Ectodermal cell (in vitro differentiated cells): ENCODE measurements at regions not wholly inside any gene's neighbourhood (a gene's known extent, or its start where the extent isn't known, plus 50 kb on each side); places are given as distances from the start of the nearest gene placed in this dataset.

Source experiments
- H3K27ac ChIP-seq: 2 replicates; pipeline ENCODE4 v1.7.0; 2013; ENCODE audit warnings: mild to moderate bottlenecking, low read depth, low read length; ENCODE audit not compliant: insufficient read depth, poor library complexity, severe bottlenecking
- H3K27me3 ChIP-seq: 2 replicates; pipeline ENCODE4 v1.7.0; 2013; ENCODE audit warnings: mild to moderate bottlenecking, low read length; ENCODE audit not compliant: insufficient read depth, control insufficient read depth, poor library complexity, severe bottlenecking
- H3K36me3 ChIP-seq: one replicate; pipeline ENCODE4 v1.7.0; 2013; ENCODE audit warnings: low read length; ENCODE audit not compliant: control insufficient read depth, insufficient read depth
- H3K4me1 ChIP-seq: one replicate; pipeline ENCODE4 v1.7.0; 2013; ENCODE audit warnings: low read length; ENCODE audit not compliant: control insufficient read depth, insufficient read depth
- H3K4me3 ChIP-seq: 2 replicates; pipeline ENCODE4 v1.7.0; 2013; ENCODE audit warnings: low read depth, low read length, control low read depth; ENCODE audit not compliant: insufficient read depth
- H3K9me3 ChIP-seq: 2 replicates; pipeline ENCODE4 v1.7.0; 2013; ENCODE audit warnings: mild to moderate bottlenecking, low read length, moderate library complexity; ENCODE audit not compliant: control insufficient read depth
- WGBS, 2 experiments: methylation state at CpG; one replicate each; pipeline ENCODE4 v1.1.7; 2013; ENCODE audit warnings: missing lambda C conversion rate in 2 of 2; 5-methylcytosine and 5-hydroxymethylcytosine counted together

DNA sequence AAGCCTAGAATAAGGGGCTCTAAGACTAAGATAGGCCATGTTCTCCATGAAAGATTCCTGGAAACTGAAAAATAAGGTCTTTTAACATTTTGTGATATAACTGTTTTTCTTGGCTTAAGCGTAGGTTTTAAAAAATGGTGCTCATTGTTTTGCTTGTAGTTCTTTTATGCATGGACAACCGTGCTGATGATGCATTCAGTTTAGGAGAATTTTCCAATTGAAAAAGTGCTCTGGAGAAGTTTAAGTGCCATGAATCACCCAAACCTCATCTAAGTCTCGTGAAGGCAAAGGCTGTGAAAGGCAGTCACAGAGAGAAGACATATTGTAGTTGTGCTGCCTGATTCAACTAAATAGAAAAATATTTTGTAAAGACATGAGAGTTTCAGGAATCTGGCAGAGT is 111.8 kb upstream of the GAREM1 start:
- Histone ChIP-seq H3K4me1 (no peaks in the 10 kb centered on the region), H3K36me3 (no peaks in the 10 kb centered on the region), H3K27ac (no peak overlapping the region), H3K9me3 (peaks cover 2% of the 10 kb centered on the region), H3K27me3 (no peaks in the 10 kb centered on the region), H3K4me3 (no peak overlapping the region)
- WGBS, 2 experiments = 87% methylated on average over 3 of the region's 3 CpGs

DNA sequence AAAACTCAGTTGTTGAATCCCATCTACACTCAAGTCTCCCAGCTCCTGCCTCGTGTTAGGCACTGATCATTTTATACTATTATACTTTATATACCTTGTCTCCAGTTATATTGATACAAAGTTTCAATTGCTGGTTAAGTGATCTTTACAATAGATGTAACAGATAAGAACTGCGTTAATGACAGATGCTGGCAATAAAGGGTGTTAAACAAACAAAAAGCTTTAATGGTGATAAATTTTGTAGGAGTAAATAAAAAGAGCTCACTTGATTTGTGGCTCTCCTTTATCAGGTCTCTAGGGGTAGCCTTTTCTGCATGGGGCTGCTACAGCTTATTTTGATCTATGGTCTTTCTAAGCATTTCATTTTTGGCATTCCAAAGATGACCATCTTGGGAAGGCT is 106.9 kb upstream of the GAREM1 start:
- H3K9me3 ChIP-seq = peaks cover 2% of the 10 kb centered on the region
- no peaks in the 10 kb centered on the region for H3K27me3 ChIP-seq
- WGBS, 2 experiments = 89 to 93% methylated on average over 1 to 2 of the region's 2 CpGs
- no peak overlapping the region for H3K27ac ChIP-seq
- no peaks in the 10 kb centered on the region for H3K36me3 ChIP-seq
- no peak overlapping the region for H3K4me3 ChIP-seq
- no peaks in the 10 kb centered on the region for H3K4me1 ChIP-seq

DNA sequence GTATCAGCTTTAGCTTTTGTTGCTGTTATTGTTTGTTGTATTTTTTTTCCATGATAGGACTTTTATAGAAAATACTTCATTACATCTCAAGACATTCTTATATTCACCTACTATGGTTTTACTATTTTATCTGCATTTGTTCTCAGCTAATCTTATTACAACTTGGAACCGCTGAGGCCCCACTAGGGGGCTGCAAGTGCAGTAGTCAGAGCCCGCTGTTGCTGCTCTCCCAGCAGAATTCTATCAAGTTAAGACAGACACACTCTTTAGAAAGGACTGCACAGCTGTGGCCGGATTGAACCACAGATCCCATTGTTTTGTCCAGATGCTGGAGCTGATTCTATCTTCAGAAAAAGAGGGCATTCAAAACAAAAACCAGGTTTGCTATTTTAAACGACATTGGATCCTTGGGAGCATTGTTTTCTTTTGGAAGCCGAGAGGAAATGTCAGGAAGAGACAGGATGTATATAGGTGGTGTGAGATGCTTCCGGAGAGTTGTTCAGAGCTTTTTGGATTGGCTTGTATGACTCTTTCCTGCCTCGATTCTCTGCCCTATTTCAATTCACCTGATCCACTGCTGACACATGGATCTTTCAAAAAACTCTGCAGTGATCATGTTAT is 105.7 kb upstream of the GAREM1 start:
- 50 to 52% methylated on average over 7 of the region's 7 CpGs for WGBS, 2 experiments
- Histone ChIP-seq H3K27me3 (no peaks in the 10 kb centered on the region), H3K4me3 (no peak overlapping the region), H3K9me3 (peaks cover 2% of the 10 kb centered on the region), H3K27ac (no peak overlapping the region), H3K4me1 (no peaks in the 10 kb centered on the region), H3K36me3 (no peaks in the 10 kb centered on the region)

DNA sequence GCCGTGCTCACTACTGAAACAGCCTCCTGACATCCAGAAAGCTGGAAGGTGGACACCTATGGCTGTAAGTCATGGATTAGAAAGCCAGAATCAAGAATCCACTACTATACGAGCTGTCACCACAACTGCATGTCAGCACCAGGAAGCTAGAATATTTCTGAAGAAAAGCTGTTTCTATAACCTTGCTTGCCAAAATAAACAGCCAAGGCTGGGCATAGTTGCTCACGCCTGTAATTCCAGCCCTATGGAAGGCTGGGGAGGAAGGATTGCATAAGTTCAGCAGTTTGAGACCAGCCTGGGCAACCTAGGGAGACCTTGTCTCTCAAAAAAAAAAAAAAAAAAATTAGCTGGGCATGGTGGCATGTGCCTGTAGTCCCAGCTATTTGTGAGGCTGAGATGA is 96.3 kb upstream of the GAREM1 start:
- no peaks in the 10 kb centered on the region for H3K9me3 ChIP-seq
- WGBS, 2 experiments = 88% methylated on average over 3 of the region's 3 CpGs
- no peak overlapping the region for H3K4me3 ChIP-seq
- no peak overlapping the region for H3K27ac ChIP-seq
- no peaks in the 10 kb centered on the region for H3K4me1 ChIP-seq
- H3K27me3 ChIP-seq = no peaks in the 10 kb centered on the region
- no peaks in the 10 kb centered on the region for H3K36me3 ChIP-seq

DNA sequence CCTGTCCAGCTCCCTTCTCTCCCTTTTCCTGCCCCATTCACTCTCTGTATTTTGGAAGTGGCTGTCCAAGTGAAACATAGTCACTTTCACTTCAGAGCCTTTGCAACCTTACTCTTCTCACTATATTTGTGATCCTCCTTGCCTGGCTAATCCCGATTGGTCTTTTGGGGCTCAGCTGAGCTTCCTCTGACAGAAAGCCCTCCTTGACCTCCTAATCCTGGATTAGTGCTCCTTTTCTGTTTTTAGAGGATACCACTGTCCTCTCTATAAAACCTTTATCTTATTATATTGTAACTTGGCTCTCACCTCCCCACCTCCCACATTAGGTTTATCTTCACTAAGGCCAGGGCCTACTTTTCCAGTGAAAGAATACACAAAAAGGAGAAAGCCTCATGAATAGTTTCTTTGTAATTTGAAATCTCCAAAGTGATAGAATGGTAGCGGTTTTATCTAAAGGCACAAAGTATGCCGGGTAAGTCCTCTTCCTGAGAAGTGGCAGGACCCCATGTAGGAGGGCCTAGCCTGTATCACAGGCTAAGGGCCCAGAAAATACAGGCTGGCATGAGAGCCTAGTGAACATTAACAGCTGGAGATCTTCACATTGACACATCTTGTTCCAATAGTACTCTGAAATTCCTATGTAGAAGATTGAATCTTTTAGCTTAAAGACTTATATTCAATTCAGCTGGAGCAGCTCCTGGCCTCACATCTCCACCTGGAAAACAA is 83.1 kb upstream of the GAREM1 start:
- H3K4me1 ChIP-seq = peaks cover 8% of the 10 kb centered on the region
- WGBS, 2 experiments = 81 to 83% methylated on average over 3 of the region's 3 CpGs
- H3K27ac ChIP-seq = no peak overlapping the region
- H3K27me3 ChIP-seq = no peaks in the 10 kb centered on the region
- no peaks in the 10 kb centered on the region for H3K9me3 ChIP-seq
- H3K36me3 ChIP-seq = no peaks in the 10 kb centered on the region
- H3K4me3 ChIP-seq = no peak overlapping the region

DNA sequence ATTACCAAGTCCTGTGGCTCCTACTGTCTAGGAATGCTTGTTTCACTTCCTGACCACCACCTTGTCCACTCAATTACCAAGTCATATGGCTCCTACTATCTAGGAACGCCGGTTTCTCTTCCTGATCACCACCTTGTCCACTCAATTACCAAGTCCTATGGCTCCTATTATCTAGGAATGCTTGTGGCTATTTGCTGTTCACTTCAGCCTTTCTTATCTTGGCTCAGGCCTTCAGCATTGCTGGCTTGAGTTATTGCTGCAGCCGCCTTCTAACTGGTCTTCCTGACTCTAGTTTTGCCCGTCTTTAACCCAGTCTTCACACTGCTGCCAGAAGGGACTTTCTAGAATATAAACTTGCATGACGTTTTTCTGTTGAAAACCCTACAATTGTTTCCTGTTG is 82.5 kb upstream of the GAREM1 start:
- Histone ChIP-seq H3K4me3 (no peak overlapping the region), H3K27me3 (no peaks in the 10 kb centered on the region), H3K27ac (no peak overlapping the region), H3K4me1 (peaks cover 14% of the 10 kb centered on the region), H3K9me3 (no peaks in the 10 kb centered on the region), H3K36me3 (no peaks in the 10 kb centered on the region)
- WGBS, 2 experiments = 89 to 90% methylated on average over 5 of the region's 5 CpGs

DNA sequence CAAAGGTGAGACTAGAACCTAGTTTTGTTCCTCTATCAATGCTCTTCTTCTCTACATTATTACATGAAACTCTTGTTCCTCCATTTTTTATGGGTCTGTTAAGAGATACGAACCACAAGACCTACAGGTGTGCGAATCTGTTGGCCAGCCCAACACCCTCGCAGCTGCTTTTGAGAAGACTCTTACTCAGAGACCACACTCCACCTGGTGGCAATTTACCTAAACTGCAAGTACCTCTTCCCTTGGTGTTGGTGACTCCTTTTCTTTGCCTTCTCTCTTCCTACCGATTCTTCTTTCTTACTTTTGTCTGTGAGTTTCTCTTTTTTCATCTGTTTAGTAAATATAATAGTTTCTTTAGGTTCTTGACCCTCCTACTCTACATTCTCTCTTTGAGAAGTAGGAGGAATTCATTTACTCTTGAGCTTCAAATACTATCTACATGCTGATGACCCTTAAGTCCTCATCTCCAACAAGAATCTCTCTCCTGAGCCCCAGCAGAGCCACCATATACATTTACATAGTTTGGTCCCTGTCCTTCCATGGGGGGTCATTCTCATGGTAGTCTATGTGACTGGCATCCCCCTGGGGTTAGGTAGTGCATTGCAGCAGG is 81.8 kb upstream of the GAREM1 start:
- Histone ChIP-seq H3K27ac (no peak overlapping the region), H3K27me3 (no peaks in the 10 kb centered on the region), H3K9me3 (no peaks in the 10 kb centered on the region), H3K36me3 (no peaks in the 10 kb centered on the region), H3K4me1 (peaks cover 16% of the 10 kb centered on the region), H3K4me3 (no peak overlapping the region)
- WGBS, 2 experiments = 36 to 57% methylated on average over 3 to 4 of the region's 4 CpGs

DNA sequence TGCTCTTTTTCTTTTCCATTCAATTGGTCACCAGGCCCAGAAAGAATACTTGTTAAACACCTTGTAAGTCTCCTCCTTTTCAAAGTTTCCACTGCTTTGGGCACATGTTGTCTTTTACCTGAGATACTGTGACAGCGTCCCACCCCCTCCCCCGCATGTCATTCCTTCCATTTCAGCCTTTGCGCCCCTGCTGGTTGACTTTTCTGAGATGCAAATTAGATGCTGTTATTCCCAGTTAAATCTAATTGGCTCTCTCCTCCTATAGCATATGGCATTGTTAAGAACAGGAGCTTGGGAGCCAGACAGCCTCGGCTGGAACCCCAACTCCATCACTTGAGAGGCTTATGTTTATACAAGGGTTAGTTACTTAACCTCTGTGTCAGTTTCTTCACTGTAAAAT is 80.3 kb upstream of the GAREM1 start:
- Histone ChIP-seq H3K27me3 (no peaks in the 10 kb centered on the region), H3K4me3 (no peak overlapping the region), H3K36me3 (no peaks in the 10 kb centered on the region)

DNA sequence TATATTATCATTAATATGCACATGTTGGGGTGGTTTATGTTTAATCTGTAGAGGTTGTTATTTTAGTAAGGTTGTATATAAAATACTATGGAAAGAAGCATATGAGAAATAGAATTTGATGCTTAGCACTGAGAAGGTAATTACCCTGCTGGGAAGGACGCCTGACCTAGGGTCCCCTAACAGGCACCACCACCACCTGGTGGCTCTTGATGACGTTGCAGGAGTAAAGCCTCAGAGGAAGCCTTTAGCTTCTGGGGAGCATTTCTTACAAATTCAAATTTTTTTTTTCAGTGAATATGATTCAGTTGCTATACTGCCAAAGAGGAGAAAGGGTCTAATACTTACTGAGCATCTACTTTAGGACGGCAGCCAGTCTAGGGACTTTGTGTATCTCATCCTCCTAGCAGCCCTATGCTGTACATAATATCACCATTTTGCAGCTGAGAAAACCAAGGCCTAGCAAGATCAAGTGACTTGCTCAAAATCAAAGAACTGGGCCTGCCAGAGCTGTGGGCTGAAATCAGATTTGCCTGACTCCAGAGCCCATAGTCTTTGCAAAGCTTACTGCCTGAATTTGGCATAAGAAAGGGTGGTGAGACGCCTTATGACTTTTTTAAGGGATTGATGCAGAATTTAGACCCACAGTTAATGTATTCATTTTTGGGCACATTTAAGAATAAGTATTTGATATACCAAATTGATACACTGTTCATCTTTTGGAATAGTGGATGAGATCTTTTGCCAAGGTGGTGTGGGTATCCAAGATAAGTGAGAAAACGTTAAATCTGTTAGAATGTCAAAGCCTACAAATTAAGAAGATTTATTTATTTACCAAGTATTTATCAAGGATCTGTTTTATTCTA is 78.8 kb upstream of the GAREM1 start:
- Histone ChIP-seq H3K4me1 (peaks cover 16% of the 10 kb centered on the region), H3K27ac (no peak overlapping the region), H3K27me3 (no peaks in the 10 kb centered on the region), H3K4me3 (no peak overlapping the region), H3K36me3 (no peaks in the 10 kb centered on the region), H3K9me3 (no peaks in the 10 kb centered on the region)
- 2 to 13% methylated on average over 3 to 4 of the region's 5 CpGs for WGBS, 2 experiments

More for the DNA sequence above, 80.3 kb upstream of the GAREM1 start:
- peaks cover 16% of the 10 kb centered on the region for H3K4me1 ChIP-seq
- H3K27ac ChIP-seq = no peak overlapping the region
- WGBS, 2 experiments = 1 to 10% methylated on average over 3 to 4 of the region's 4 CpGs
- no peaks in the 10 kb centered on the region for H3K9me3 ChIP-seq

DNA sequence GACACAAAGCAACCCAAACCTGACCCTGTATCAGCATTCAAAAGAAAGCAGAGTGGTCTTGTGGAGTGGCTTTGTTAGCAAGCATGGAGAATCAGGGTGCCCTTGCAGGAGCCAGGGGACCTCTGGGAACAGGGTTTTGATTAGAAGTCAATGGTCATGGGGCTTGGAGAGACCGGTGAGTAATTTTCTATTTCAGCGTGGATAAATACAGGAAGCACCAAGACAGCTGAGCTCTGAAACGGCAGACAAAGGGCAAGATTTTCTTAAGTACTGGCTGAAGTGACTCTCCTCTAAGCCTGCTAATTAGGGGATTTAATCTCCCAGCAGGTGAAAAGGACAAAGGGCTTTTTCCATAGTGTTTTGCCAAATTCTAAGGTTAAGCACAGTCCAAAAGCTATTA is 78.0 kb upstream of the GAREM1 start:
- no peaks in the 10 kb centered on the region for H3K27me3 ChIP-seq
- 2 to 6% methylated on average over 3 of the region's 3 CpGs for WGBS, 2 experiments
- peaks cover 16% of the 10 kb centered on the region for H3K4me1 ChIP-seq
- H3K4me3 ChIP-seq = no peak overlapping the region
- H3K9me3 ChIP-seq = no peaks in the 10 kb centered on the region
- no peaks in the 10 kb centered on the region for H3K36me3 ChIP-seq
- H3K27ac ChIP-seq = peak overlapping the region; percentile 17
